Naive B cell (primary cell): ENCODE measurements at regions not wholly inside any gene's neighbourhood (a gene's known extent, or its start where the extent isn't known, plus 50 kb on each side); places are given as distances from the start of the nearest gene placed in this dataset.

Source experiments
- ATAC-seq, 2 donors: fragments of 150-1000 bp; cut with Tn5 transposase; 2 replicates each; pipeline ENCODE4 v1.10.0; 2021; ENCODE audit warnings: low read depth in 2 of 2, mild to moderate bottlenecking in 2 of 2, moderate library complexity in 2 of 2
- DNase-seq: peaks from one replicate; pipeline ENCODE4 v3.0.0; 2022
- H3K27ac Mint-ChIP-seq, 6 donors: one replicate each; pipeline ENCODE4 v1.8.0; 2020 to 2022; ENCODE audit warnings: mild to moderate bottlenecking in 6 of 6, mixed read lengths in 6 of 6, moderate library complexity in 5 of 6, inconsistent platforms in 2 of 6
- H3K27me3 Mint-ChIP-seq, 3 donors: one replicate each; pipeline ENCODE4 v1.8.0; 2021 to 2022; ENCODE audit warnings: mixed read lengths in 3 of 3, mild to moderate bottlenecking in 1 of 3
- H3K36me3 Mint-ChIP-seq, 2 donors: one replicate each; pipeline ENCODE4 v1.8.0; 2020 to 2022; ENCODE audit warnings: mixed read lengths in 2 of 2, inconsistent platforms in 1 of 2, mild to moderate bottlenecking in 1 of 2
- H3K4me1 Mint-ChIP-seq, 3 donors: one replicate each; pipeline ENCODE4 v1.8.0; 2020 to 2022; ENCODE audit warnings: mixed read lengths in 3 of 3, inconsistent platforms in 1 of 3, mild to moderate bottlenecking in 1 of 3, moderate library complexity in 1 of 3
- H3K4me3 Mint-ChIP-seq, 8 donors: one replicate each; pipeline ENCODE4 v1.8.0; 2020 to 2022; ENCODE audit warnings: mild to moderate bottlenecking in 8 of 8, mixed read lengths in 8 of 8, moderate library complexity in 8 of 8, inconsistent platforms in 2 of 8
- H3K9me3 Mint-ChIP-seq, 7 donors: one replicate each; pipeline ENCODE4 v1.8.0; 2020 to 2022; ENCODE audit warnings: mixed read lengths in 7 of 7, mild to moderate bottlenecking in 5 of 7, inconsistent platforms in 2 of 7, moderate library complexity in 1 of 7

- H3K27ac Mint-ChIP-seq = no peak overlapping the region
- H3K36me3 Mint-ChIP-seq = no peaks in the 10 kb centered on the region
- peaks cover 0 to 5% (median 0%) of the 10 kb centered on the region in 3 donors for H3K27me3 Mint-ChIP-seq
- ATAC-seq (no peak), DNase-seq (no peak)
- H3K4me3 Mint-ChIP-seq = no peak overlapping the region
- no peaks in the 10 kb centered on the region for H3K4me1 Mint-ChIP-seq
- peaks cover 0 to 6% (median 2%) of the 10 kb centered on the region in 7 donors for H3K9me3 Mint-ChIP-seq
Observed at GRCh38 chr2:67702284-67702683, 305.2 kb downstream of the ETAA1 start.

GRCh38 chr2:67702937-67703336 is 305.8 kb downstream of the ETAA1 start:
- no peak for DNase-seq
- ATAC-seq = no peak
- Mint-ChIP-seq H3K27me3 (peaks cover 0 to 7% (median 0%) of the 10 kb centered on the region in 3 donors), H3K4me3 (no peak overlapping the region), H3K9me3 (peaks cover 0 to 6% (median 2%) of the 10 kb centered on the region in 7 donors), H3K27ac (no peak overlapping the region), H3K36me3 (no peaks in the 10 kb centered on the region), H3K4me1 (no peaks in the 10 kb centered on the region)

- Mint-ChIP-seq H3K4me3 (no peak overlapping the region), H3K9me3 (peaks cover 0 to 4% (median 0%) of the 10 kb centered on the region in 7 donors), H3K27me3 (peaks cover 0 to 15% (median 0%) of the 10 kb centered on the region in 3 donors), H3K36me3 (no peaks in the 10 kb centered on the region), H3K27ac (no peak overlapping the region), H3K4me1 (no peaks in the 10 kb centered on the region)
- DNase-seq (no peak), ATAC-seq (no peak)
Observed at GRCh38 chr2:67706082-67706481, 308.9 kb downstream of the ETAA1 start.

- ATAC-seq (no peak), DNase-seq (no peak)
- Mint-ChIP-seq H3K36me3 (no peaks in the 10 kb centered on the region), H3K4me1 (no peaks in the 10 kb centered on the region), H3K4me3 (no peak overlapping the region), H3K27me3 (peaks cover 0 to 9% (median 9%) of the 10 kb centered on the region in 3 donors), H3K9me3 (peaks cover 0 to 4% (median 0%) of the 10 kb centered on the region in 7 donors), H3K27ac (no peak overlapping the region)
Observed at GRCh38 chr2:67707896-67708295, 310.8 kb downstream of the ETAA1 start.

GRCh38 chr2:67709835-67710234 is 312.7 kb downstream of the ETAA1 start:
- Mint-ChIP-seq H3K4me1 (no peaks in the 10 kb centered on the region), H3K9me3 (peaks cover 0 to 4% (median 0%) of the 10 kb centered on the region in 7 donors), H3K4me3 (no peak overlapping the region), H3K36me3 (no peaks in the 10 kb centered on the region), H3K27me3 (peaks cover 0 to 9% (median 9%) of the 10 kb centered on the region in 3 donors), H3K27ac (no peak overlapping the region)
- ATAC-seq (no peak), DNase-seq (no peak)

- Mint-ChIP-seq H3K4me1 (no peaks in the 10 kb centered on the region), H3K36me3 (no peaks in the 10 kb centered on the region), H3K27me3 (peaks cover 0 to 15% (median 9%) of the 10 kb centered on the region in 3 donors), H3K4me3 (no peak overlapping the region), H3K9me3 (peaks cover 0 to 4% (median 0%) of the 10 kb centered on the region in 7 donors), H3K27ac (no peak overlapping the region)
- ATAC-seq (no peak), DNase-seq (no peak)
Observed at GRCh38 chr2:67712484-67712883, 315.4 kb downstream of the ETAA1 start.

- H3K36me3 Mint-ChIP-seq = no peaks in the 10 kb centered on the region
- no peak for ATAC-seq
- no peak overlapping the region for H3K27ac Mint-ChIP-seq
- DNase-seq = no peak
- H3K4me3 Mint-ChIP-seq = no peak overlapping the region
- H3K9me3 Mint-ChIP-seq = peaks cover 0 to 4% (median 0%) of the 10 kb centered on the region in 7 donors
- H3K27me3 Mint-ChIP-seq = peaks cover 0 to 19% (median 17%) of the 10 kb centered on the region in 3 donors
- no peaks in the 10 kb centered on the region for H3K4me1 Mint-ChIP-seq
Observed at GRCh38 chr2:67713376-67713775, 316.2 kb downstream of the ETAA1 start.

- no peak for DNase-seq
- Mint-ChIP-seq H3K4me1 (no peaks in the 10 kb centered on the region), H3K27me3 (peaks cover 0 to 14% (median 14%) of the 10 kb centered on the region in 3 donors), H3K4me3 (no peak overlapping the region), H3K36me3 (peaks cover 0 to 4% of the 10 kb centered on the region in 2 donors), H3K27ac (peak overlapping the region in 1 of 6 donors; percentile 36), H3K9me3 (peaks cover 3 to 21% (median 6%) of the 10 kb centered on the region in 7 donors)
- no peak for ATAC-seq
Observed at GRCh38 chr2:67716895-67717396, 319.8 kb downstream of the ETAA1 start.

- Mint-ChIP-seq H3K27ac (no peak overlapping the region), H3K36me3 (peaks cover 0 to 4% of the 10 kb centered on the region in 2 donors), H3K4me3 (no peak overlapping the region), H3K9me3 (peaks cover 3 to 21% (median 6%) of the 10 kb centered on the region in 7 donors), H3K27me3 (peaks cover 0 to 14% (median 8%) of the 10 kb centered on the region in 3 donors), H3K4me1 (no peaks in the 10 kb centered on the region)
- no peak for DNase-seq
- no peak for ATAC-seq
Observed at GRCh38 chr2:67717692-67718091, 320.6 kb downstream of the ETAA1 start.

GRCh38 chr2:67719351-67719750 is 322.2 kb downstream of the ETAA1 start:
- peaks cover 0 to 4% of the 10 kb centered on the region in 2 donors for H3K36me3 Mint-ChIP-seq
- no peak overlapping the region for H3K4me3 Mint-ChIP-seq
- no peaks in the 10 kb centered on the region for H3K4me1 Mint-ChIP-seq
- ATAC-seq = no peak
- peaks cover 0 to 14% (median 8%) of the 10 kb centered on the region in 3 donors for H3K27me3 Mint-ChIP-seq
- no peak overlapping the region for H3K27ac Mint-ChIP-seq
- H3K9me3 Mint-ChIP-seq = peaks cover 3 to 21% (median 6%) of the 10 kb centered on the region in 7 donors
- DNase-seq = no peak

- peaks cover 0 to 14% (median 12%) of the 10 kb centered on the region in 3 donors for H3K27me3 Mint-ChIP-seq
- H3K4me3 Mint-ChIP-seq = no peak overlapping the region
- H3K36me3 Mint-ChIP-seq = peaks cover 0 to 4% of the 10 kb centered on the region in 2 donors
- H3K27ac Mint-ChIP-seq = no peak overlapping the region
- ATAC-seq = no peak
- DNase-seq = no peak
- no peaks in the 10 kb centered on the region for H3K4me1 Mint-ChIP-seq
- H3K9me3 Mint-ChIP-seq = peaks cover 3 to 21% (median 6%) of the 10 kb centered on the region in 7 donors
Observed at GRCh38 chr2:67721516-67721915, 324.4 kb downstream of the ETAA1 start.

- Mint-ChIP-seq H3K36me3 (peaks cover 0 to 4% of the 10 kb centered on the region in 2 donors), H3K4me3 (no peak overlapping the region), H3K9me3 (peaks cover 3 to 21% (median 6%) of the 10 kb centered on the region in 7 donors), H3K27ac (no peak overlapping the region), H3K4me1 (no peaks in the 10 kb centered on the region), H3K27me3 (peaks cover 0 to 4% (median 4%) of the 10 kb centered on the region in 3 donors)
- DNase-seq = no peak
- ATAC-seq = no peak
Observed at GRCh38 chr2:67724261-67724660, 327.1 kb downstream of the ETAA1 start.

GRCh38 chr2:67725731-67726130 is 328.6 kb downstream of the ETAA1 start:
- DNase-seq = no peak
- H3K27me3 Mint-ChIP-seq = peaks cover 0 to 4% (median 4%) of the 10 kb centered on the region in 3 donors
- H3K36me3 Mint-ChIP-seq = peaks cover 0 to 4% of the 10 kb centered on the region in 2 donors
- no peaks in the 10 kb centered on the region for H3K4me1 Mint-ChIP-seq
- ATAC-seq = no peak
- H3K9me3 Mint-ChIP-seq = peaks cover 3 to 13% (median 6%) of the 10 kb centered on the region in 7 donors
- H3K4me3 Mint-ChIP-seq = no peak overlapping the region
- no peak overlapping the region for H3K27ac Mint-ChIP-seq

GRCh38 chr2:67726416-67726815 is 329.3 kb downstream of the ETAA1 start:
- H3K27me3 Mint-ChIP-seq = peaks cover 0 to 4% (median 4%) of the 10 kb centered on the region in 3 donors
- H3K36me3 Mint-ChIP-seq = no peaks in the 10 kb centered on the region
- no peak overlapping the region for H3K4me3 Mint-ChIP-seq
- no peaks in the 10 kb centered on the region for H3K4me1 Mint-ChIP-seq
- H3K9me3 Mint-ChIP-seq = peaks cover 0 to 6% (median 0%) of the 10 kb centered on the region in 7 donors
- no peak for ATAC-seq
- no peak for DNase-seq
- no peak overlapping the region for H3K27ac Mint-ChIP-seq
